ENCODE measurements at regions not wholly inside any gene's neighbourhood (a gene's known extent, or its start where the extent isn't known, plus 50 kb on each side); places are given as distances from the start of the nearest gene placed in this dataset.
"Not testable (repeated sequence)": the region's sequence is repeated elsewhere in the genome, so short reads cannot be mapped to it uniquely, and the experiment has no call there.

GRCh38 chr1:234949528-234949927 is 179.1 kb downstream of the TOMM20 start:
- TF ChIP-seq CTCF, EP300, POLR2A, POLR2AphosphoS5 (IDR thresholded peaks at IDR 0.05): not testable (repeated sequence)
